ENCODE measurements at regions not wholly inside any gene's neighbourhood (a gene's known extent, or its start where the extent isn't known, plus 50 kb on each side); places are given as distances from the start of the nearest gene placed in this dataset.
"Not testable (repeated sequence)": the region's sequence is repeated elsewhere in the genome, so short reads cannot be mapped to it uniquely, and the experiment has no call there.

- not testable (repeated sequence) for DNase-seq
These were observed 549.4 kb downstream of the TRAM1L1 start for GRCh38 chr4:116536024-116536423.

GRCh38 chr4:116531870-116532269, 553.5 kb downstream of the TRAM1L1 start:
- no peak for DNase-seq

DNA sequence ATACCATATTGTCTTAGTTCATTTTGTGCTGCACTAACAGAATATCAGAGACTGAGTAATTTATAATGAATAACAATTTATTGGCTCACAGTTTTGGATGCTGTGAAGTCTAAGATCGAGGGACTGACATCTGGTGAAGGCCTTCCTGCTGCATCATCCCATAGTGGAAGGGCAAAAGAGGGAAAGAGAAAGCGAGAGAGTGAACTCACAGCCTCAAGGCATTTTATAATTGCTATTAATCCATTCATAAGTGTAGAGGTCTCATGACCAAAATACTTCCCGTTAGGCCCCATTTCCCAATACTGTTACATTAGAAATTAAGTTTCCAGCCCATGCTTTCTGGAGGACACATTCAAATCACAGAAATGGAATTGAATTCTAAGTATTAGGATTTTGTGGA, 554.4 kb downstream of the TRAM1L1 start:
- no peak for DNase-seq

DNA sequence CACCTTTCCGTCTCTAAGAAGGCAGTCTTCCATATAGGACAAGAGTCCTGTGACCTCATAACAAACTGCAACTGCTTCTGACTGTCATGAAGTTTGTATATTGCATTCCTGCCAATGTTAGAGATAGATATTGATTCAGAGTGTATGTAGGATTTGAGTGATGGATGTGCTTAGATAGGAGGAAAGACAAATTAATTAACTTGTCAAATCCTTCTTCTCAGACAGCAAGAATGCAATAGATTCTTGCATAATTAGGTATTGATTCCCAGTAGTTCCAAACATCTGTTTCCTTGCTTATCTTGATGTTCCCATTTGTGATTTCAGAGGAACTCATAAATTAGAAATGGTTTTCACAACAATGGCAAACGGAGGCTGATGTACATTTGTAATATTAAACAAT, 555.3 kb downstream of the TRAM1L1 start:
- DNase-seq: no peak

- DNase-seq: no peak
These were observed 556.2 kb downstream of the TRAM1L1 start for GRCh38 chr4:116529129-116529528.

- no peak for DNase-seq
These were observed 562.5 kb downstream of the TRAM1L1 start for GRCh38 chr4:116522922-116523321.

DNA sequence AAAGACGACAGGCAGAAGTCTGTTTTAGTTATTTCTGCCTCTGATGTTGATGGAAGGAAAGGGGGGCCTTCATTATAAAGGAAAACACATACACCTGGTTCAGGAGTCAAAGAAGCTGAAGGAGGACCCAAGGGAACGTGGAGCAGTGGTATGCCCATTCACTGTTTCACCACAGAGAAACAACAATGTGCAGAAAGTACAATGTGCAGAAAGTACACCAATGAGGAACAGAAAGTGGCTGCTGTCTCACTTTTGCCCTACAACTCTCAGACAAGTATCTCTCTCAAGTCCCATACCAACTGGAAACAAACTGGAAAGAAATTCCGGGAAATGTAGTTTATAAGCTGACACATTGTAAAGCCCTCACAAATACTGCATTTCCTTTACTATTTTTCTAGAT, 564.5 kb downstream of the TRAM1L1 start:
- DNase-seq: no peak

GRCh38 chr4:116516711-116517110, 568.7 kb downstream of the TRAM1L1 start:
- DNase-seq: no peak

DNA sequence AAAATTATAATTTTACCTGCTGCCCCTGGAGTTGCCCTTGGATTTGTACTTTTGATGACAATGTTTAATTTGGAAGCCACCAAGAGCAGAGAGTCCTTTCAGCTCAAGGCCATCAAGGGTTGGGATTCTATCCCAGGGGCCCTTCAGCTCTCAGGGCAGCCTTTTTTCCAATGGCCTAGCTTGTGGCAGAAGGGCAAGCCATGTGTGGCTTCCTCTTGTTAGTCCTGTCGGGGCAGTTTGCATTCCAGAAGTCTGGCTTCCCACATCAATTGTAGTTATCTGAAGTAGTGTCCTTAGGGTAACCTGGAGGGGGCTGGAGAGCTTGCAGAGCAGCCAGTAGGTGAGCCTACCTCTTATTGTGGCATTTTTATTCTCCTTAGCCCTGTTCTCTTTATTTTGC, 569.4 kb downstream of the TRAM1L1 start:
- DNase-seq: no peak

DNA sequence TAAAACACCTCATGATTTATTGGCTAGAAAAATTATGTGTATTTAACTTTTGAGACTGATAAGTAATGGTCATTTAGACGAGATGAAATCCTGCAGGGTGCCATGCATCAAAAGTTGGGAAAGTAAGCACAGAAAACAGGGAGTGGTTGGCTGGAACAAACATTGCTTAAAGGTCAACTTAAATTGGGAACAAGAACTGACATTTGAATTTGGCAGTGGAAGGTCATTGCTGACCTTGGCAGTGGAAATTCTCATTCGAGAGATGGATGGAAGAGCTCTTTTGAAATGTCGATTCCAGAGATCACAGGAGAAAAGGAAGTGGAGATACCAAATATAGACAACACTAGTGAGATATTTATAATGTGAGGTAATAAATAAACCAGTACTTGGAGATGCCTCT, 572.8 kb downstream of the TRAM1L1 start:
- no peak for DNase-seq

DNA sequence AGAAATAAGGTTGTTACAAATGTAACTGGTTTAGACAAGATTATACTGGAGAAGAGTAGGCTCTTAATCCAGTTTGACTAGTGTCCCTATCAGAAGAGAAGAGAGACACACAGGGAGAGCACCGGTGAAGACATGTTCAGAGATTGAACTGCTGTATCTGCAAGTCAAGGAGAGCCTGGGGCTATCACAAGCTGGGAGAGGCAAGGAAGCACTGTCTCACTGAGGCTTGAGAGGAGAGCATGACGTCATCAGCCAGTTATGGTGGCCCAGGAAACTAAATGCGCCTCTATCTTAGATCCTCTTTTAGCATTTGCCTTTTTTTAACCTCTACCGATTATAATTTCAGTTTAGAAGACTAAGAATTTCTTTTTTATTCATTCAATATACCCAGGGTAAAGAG, 583.4 kb downstream of the TRAM1L1 start:
- DNase-seq: no peak

DNA sequence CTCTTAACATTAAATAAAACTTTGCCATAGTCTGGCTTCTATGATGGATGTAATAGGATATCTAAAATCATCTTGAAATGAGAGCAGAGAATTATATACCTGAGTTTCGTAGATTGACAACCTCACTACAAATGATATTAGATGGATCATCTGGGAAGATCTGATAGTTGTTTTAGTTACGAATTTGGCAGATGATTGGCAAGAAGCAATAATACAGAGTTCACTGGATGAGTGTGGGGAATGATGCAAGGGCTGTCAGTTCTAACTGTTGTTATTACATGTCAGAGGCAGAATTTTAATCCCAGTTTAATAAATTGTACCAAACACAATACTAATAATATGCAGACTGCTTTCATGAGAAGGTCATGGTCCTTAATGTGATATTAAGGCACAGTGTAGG, 585.2 kb downstream of the TRAM1L1 start:
- no peak for DNase-seq

GRCh38 chr4:116489739-116490138, 595.6 kb downstream of the TRAM1L1 start:
- DNase-seq: no peak

GRCh38 chr4:116486401-116486800, 599.0 kb downstream of the TRAM1L1 start:
- DNase-seq: no peak

GRCh38 chr4:116480546-116480945, 604.8 kb downstream of the TRAM1L1 start:
- no peak for DNase-seq

GRCh38 chr4:116478343-116478742, 607.0 kb downstream of the TRAM1L1 start:
- DNase-seq: no peak

- DNase-seq: no peak
These were observed 615.8 kb downstream of the TRAM1L1 start for GRCh38 chr4:116469582-116469981.

GRCh38 chr4:116453127-116453526, 632.2 kb downstream of the TRAM1L1 start:
- no peak for DNase-seq

GRCh38 chr4:116449764-116450163, 635.6 kb downstream of the TRAM1L1 start:
- no peak for DNase-seq

GRCh38 chr4:116444117-116444516, 641.3 kb downstream of the TRAM1L1 start:
- DNase-seq: no peak

DNA sequence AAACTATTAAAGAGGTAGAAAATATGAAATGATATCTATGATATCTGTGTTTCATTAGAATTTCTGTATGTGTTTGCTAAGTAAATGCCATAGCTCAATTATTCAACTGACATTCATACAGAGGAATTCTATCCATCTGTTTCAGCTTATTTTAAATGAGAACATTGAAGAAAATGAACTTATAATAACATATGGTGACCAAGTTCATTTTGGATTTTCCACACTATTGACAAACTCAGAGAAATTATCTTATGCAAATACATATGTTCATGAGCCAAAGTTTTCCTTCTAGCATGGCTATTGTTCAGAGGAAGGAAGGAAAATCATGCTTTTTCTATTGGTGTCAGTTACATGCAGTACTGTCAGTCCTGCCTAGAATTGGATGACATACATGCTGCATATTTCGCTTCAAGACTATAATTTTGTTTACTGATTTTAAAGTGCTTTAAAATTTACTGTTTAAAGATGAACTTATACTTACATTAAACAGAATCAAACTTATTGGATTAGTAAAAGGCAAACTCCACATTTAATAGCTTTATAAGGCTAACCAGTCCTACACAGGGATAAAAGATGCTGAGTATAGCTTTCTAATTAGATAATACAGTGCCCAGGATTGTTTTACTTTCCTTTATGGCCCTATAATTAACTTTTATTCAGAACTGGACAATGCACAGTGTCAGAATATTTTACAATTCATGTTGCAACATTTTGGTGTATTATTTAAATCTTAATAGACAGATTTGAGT, 646.2 kb downstream of the TRAM1L1 start:
- DNase-seq: no peak

DNA sequence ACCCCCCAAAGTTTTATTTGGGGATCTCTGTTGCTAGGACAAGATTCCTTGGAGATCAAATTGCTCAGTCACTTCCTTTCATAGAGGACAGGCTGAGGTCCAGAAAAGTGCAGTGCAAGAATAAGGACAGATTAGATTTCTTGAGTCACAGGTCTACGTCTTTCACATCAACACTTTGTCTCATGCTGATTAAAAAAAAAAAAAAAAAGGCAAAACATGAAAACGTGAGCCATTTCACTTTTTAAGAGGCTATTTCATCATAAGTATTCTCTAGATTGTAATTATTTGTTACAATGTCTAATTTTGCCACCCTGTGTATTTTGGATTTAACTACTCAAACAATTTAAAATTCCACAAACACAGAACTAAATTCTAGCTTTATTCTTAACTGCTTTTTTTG, 647.0 kb downstream of the TRAM1L1 start:
- DNase-seq: no peak

DNA sequence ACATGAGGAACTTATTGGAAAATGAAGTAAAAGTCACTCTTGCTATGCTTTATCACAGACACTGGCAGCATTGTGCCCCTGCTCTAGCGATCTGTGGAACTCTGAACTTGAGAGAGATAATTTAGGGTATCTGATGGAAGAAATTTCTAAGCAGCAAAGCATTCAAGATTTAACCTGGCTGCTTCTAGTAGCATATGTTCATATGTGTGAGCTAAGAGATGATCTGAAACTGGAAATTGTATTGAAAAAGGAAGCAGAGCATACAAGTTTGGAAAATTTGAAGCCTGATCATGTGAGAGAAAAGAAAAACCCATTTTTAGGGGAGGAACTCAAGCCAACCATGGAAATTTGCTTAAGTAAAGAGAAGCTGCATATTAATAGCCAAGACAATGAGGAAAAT, 657.7 kb downstream of the TRAM1L1 start:
- no peak for DNase-seq

GRCh38 chr4:116413222-116413621, 672.2 kb downstream of the TRAM1L1 start:
- DNase-seq: no peak

- DNase-seq: no peak
These were observed 684.1 kb downstream of the TRAM1L1 start for GRCh38 chr4:116401293-116401692.

Data from CD4-positive, alpha-beta T cell treated with Interleukin-4 for 1 hour (primary cell).